Trophoblast cell (in vitro differentiated cells and primary cell): ENCODE measurements at regions not wholly inside any gene's neighbourhood (a gene's known extent, or its start where the extent isn't known, plus 50 kb on each side); places are given as distances from the start of the nearest gene placed in this dataset.

Experiments used
- DNase-seq, 2 donors: peaks; one replicate each; pipeline ENCODE4 v3.0.0-alpha.2; 2016
- H2AFZ ChIP-seq: 2 replicates; pipeline ENCODE4 v1.6.1; 2013; ENCODE audit warnings: low read length, moderate library complexity, mild to moderate bottlenecking; ENCODE audit not compliant: insufficient read depth, poor library complexity
- H2AK5ac ChIP-seq: 2 replicates; pipeline ENCODE4 v1.6.1; 2013; ENCODE audit warnings: mild to moderate bottlenecking, low read length
- H2BK120ac ChIP-seq: 2 replicates; pipeline ENCODE4 v1.6.1; 2013; ENCODE audit warnings: low read length, mild to moderate bottlenecking, moderate library complexity; ENCODE audit not compliant: insufficient read depth, poor library complexity
- H2BK12ac ChIP-seq: 2 replicates; pipeline ENCODE4 v1.6.1; 2013; ENCODE audit warnings: mild to moderate bottlenecking, low read length, moderate library complexity
- H2BK5ac ChIP-seq: 2 replicates; pipeline ENCODE4 v1.6.1; 2013; ENCODE audit warnings: low read length, low read depth, moderate library complexity, mild to moderate bottlenecking; ENCODE audit not compliant: poor library complexity
- H3K14ac ChIP-seq: 2 replicates; pipeline ENCODE4 v1.6.1; 2013; ENCODE audit warnings: mild to moderate bottlenecking, low read length
- H3K18ac ChIP-seq: 2 replicates; pipeline ENCODE4 v1.6.1; 2013; ENCODE audit warnings: mild to moderate bottlenecking, low read length
- H3K23ac ChIP-seq: 2 replicates; pipeline ENCODE4 v1.6.1; 2013; ENCODE audit warnings: low read length
- H3K27ac ChIP-seq: 2 replicates; pipeline ENCODE4 v1.5.1; 2013; ENCODE audit warnings: low read depth, mild to moderate bottlenecking, inconsistent platforms, low read length, moderate library complexity
- H3K27me3 ChIP-seq: 2 replicates; pipeline ENCODE4 v1.6.1; 2013; ENCODE audit warnings: inconsistent platforms, mild to moderate bottlenecking, low read length, moderate library complexity; ENCODE audit not compliant: insufficient read depth
- H3K36me3 ChIP-seq, 2 experiments: 1 replicate in 1 of 2; 2 replicates in 1 of 2; pipeline ENCODE4 v1.6.1; 2013; ENCODE audit warnings: low read length in 2 of 2, mild to moderate bottlenecking in 2 of 2, moderate library complexity in 1 of 2; ENCODE audit not compliant: insufficient read depth in 2 of 2, control insufficient read depth in 1 of 2
- H3K4ac ChIP-seq: 2 replicates; pipeline ENCODE4 v1.6.1; 2013; ENCODE audit warnings: low read depth, mild to moderate bottlenecking, low read length, moderate library complexity
- H3K4me1 ChIP-seq, 2 experiments: 1 replicate in 1 of 2; 2 replicates in 1 of 2; pipeline ENCODE4 v1.6.1; 2013; ENCODE audit warnings: low read length in 2 of 2, mild to moderate bottlenecking in 2 of 2, moderate library complexity in 1 of 2; ENCODE audit not compliant: insufficient read depth in 2 of 2, control insufficient read depth in 1 of 2
- H3K4me2 ChIP-seq: 2 replicates; pipeline ENCODE4 v1.6.1; 2013; ENCODE audit warnings: inconsistent platforms, mild to moderate bottlenecking, low read length, moderate library complexity
- H3K4me3 ChIP-seq: 2 replicates; pipeline ENCODE4 v1.5.1; 2013; ENCODE audit warnings: mild to moderate bottlenecking, low read depth, low read length, inconsistent platforms
- H3K79me1 ChIP-seq: one replicate; pipeline ENCODE4 v1.6.1; 2013; ENCODE audit warnings: low read length
- H3K79me2 ChIP-seq: 2 replicates; pipeline ENCODE4 v1.6.1; 2013; ENCODE audit warnings: low read length, mild to moderate bottlenecking; ENCODE audit not compliant: control insufficient read depth, insufficient read depth, poor library complexity
- H3K9ac ChIP-seq: 2 replicates; pipeline ENCODE4 v1.6.1; 2013; ENCODE audit warnings: mild to moderate bottlenecking, low read length
- H3K9me3 ChIP-seq: 2 replicates; pipeline ENCODE4 v1.6.1; 2013; ENCODE audit warnings: low read depth, mild to moderate bottlenecking, control low read depth, inconsistent platforms, low read length; ENCODE audit not compliant: insufficient read depth
- H4K12ac ChIP-seq: 2 replicates; pipeline ENCODE4 v1.6.1; 2013; ENCODE audit warnings: low read depth, mild to moderate bottlenecking, low read length, moderate library complexity
- H4K8ac ChIP-seq: 2 replicates; pipeline ENCODE4 v1.6.1; 2013; ENCODE audit warnings: low read depth, mild to moderate bottlenecking, low read length, moderate library complexity
- H4K91ac ChIP-seq: one replicate; pipeline ENCODE4 v1.6.1; 2013; ENCODE audit warnings: low read depth, mild to moderate bottlenecking, low read length, moderate library complexity
- WGBS: extraction: QIAGEN DNeasy Blood & Tissue Kit; methylation state at CpG from one replicate; pipeline ENCODE4 v1.1.7; 2013; ENCODE audit warnings: missing lambda C conversion rate; ENCODE audit not compliant: insufficient read length, insufficient coverage; ENCODE audit errors: extremely low coverage; 5-methylcytosine and 5-hydroxymethylcytosine counted together

- H3K36me3 ChIP-seq, result peaks cover 2 to 5% of the 10 kb centered on the region in 2 experiments
- H3K9me3 ChIP-seq, result no peaks in the 10 kb centered on the region
- WGBS, result no CpG with 5 or more reads among the region's 3 CpGs
- peaks cover 2% of the 10 kb centered on the region for H3K79me1 ChIP-seq
- H2AFZ ChIP-seq, result no peak overlapping the region
- H4K12ac ChIP-seq, result no peak overlapping the region
- H3K4me1 ChIP-seq, result no peaks in the 10 kb centered on the region
- no peak overlapping the region for H3K14ac ChIP-seq
- H2BK120ac ChIP-seq, result no peak overlapping the region
- H2BK5ac ChIP-seq, result no peak overlapping the region
- no peak overlapping the region for H3K4me2 ChIP-seq
- no peaks in the 10 kb centered on the region for H3K79me2 ChIP-seq
- no peak overlapping the region for H3K4me3 ChIP-seq
- no peak for DNase-seq
- no peak overlapping the region for H3K4ac ChIP-seq
- H2BK12ac ChIP-seq, result no peak overlapping the region
- no peak overlapping the region for H3K9ac ChIP-seq
- no peaks in the 10 kb centered on the region for H3K27me3 ChIP-seq
- no peak overlapping the region for H4K8ac ChIP-seq
- no peak overlapping the region for H2AK5ac ChIP-seq
- no peak overlapping the region for H3K18ac ChIP-seq
- H3K23ac ChIP-seq, result no peak overlapping the region
- no peak overlapping the region for H4K91ac ChIP-seq
- H3K27ac ChIP-seq, result no peak overlapping the region
These were observed 501.5 kb downstream of the UQCRFS1 start for GRCh38 chr19:28711411-28711810.

- Histone ChIP-seq H3K36me3 (peaks cover 2 to 5% of the 10 kb centered on the region in 2 experiments), H3K23ac (no peak overlapping the region), H3K4me2 (no peak overlapping the region), H4K91ac (no peak overlapping the region), H3K27ac (no peak overlapping the region), H3K4ac (no peak overlapping the region), H3K79me2 (no peaks in the 10 kb centered on the region), H2AFZ (no peak overlapping the region), H3K4me1 (no peaks in the 10 kb centered on the region), H3K9me3 (no peaks in the 10 kb centered on the region), H3K9ac (no peak overlapping the region), H2AK5ac (no peak overlapping the region), H3K27me3 (no peaks in the 10 kb centered on the region), H3K4me3 (no peak overlapping the region), H2BK120ac (no peak overlapping the region), H2BK12ac (no peak overlapping the region), H4K12ac (no peak overlapping the region), H2BK5ac (no peak overlapping the region), H3K14ac (no peak overlapping the region), H4K8ac (no peak overlapping the region), H3K18ac (no peak overlapping the region), H3K79me1 (peaks cover 2% of the 10 kb centered on the region)
- peak in 1 of 2 donors; percentile 83 for DNase-seq
- no CpG with 5 or more reads among the region's 3 CpGs for WGBS
These were observed 502.7 kb downstream of the UQCRFS1 start for GRCh38 chr19:28710278-28710677.

GRCh38 chr19:28706693-28707092 is 506.3 kb downstream of the UQCRFS1 start:
- no peak for DNase-seq
- no peak overlapping the region for H3K4ac ChIP-seq
- H3K79me2 ChIP-seq, result no peaks in the 10 kb centered on the region
- H4K8ac ChIP-seq, result no peak overlapping the region
- H3K27me3 ChIP-seq, result no peaks in the 10 kb centered on the region
- H3K4me1 ChIP-seq, result no peaks in the 10 kb centered on the region
- no peak overlapping the region for H3K9ac ChIP-seq
- H3K23ac ChIP-seq, result no peak overlapping the region
- WGBS, result no CpG with 5 or more reads among the region's 2 CpGs
- H2AK5ac ChIP-seq, result no peak overlapping the region
- H2BK5ac ChIP-seq, result no peak overlapping the region
- H3K36me3 ChIP-seq, result no peaks in the 10 kb centered on the region
- peaks cover 5% of the 10 kb centered on the region for H3K79me1 ChIP-seq
- H3K18ac ChIP-seq, result no peak overlapping the region
- peak overlapping the region; percentile 53 for H4K91ac ChIP-seq
- no peak overlapping the region for H3K27ac ChIP-seq
- H2AFZ ChIP-seq, result no peak overlapping the region
- H3K4me2 ChIP-seq, result no peak overlapping the region
- peak overlapping the region; percentile 21 for H2BK12ac ChIP-seq
- H3K14ac ChIP-seq, result no peak overlapping the region
- H2BK120ac ChIP-seq, result no peak overlapping the region
- H4K12ac ChIP-seq, result no peak overlapping the region
- no peaks in the 10 kb centered on the region for H3K9me3 ChIP-seq
- no peak overlapping the region for H3K4me3 ChIP-seq

- H3K14ac ChIP-seq, result no peak overlapping the region
- H4K91ac ChIP-seq, result no peak overlapping the region
- no peak overlapping the region for H3K4me3 ChIP-seq
- H3K36me3 ChIP-seq, result peaks cover 0 to 2% of the 10 kb centered on the region in 2 experiments
- H3K9me3 ChIP-seq, result no peaks in the 10 kb centered on the region
- no peaks in the 10 kb centered on the region for H3K4me1 ChIP-seq
- no peak overlapping the region for H3K18ac ChIP-seq
- H3K9ac ChIP-seq, result no peak overlapping the region
- H3K79me2 ChIP-seq, result no peaks in the 10 kb centered on the region
- H2AFZ ChIP-seq, result no peak overlapping the region
- no CpG with 5 or more reads among the region's 3 CpGs for WGBS
- H3K23ac ChIP-seq, result no peak overlapping the region
- no peak overlapping the region for H3K4me2 ChIP-seq
- DNase-seq, result peak; percentile 40 to 72
- H3K79me1 ChIP-seq, result peaks cover 5% of the 10 kb centered on the region
- H3K4ac ChIP-seq, result no peak overlapping the region
- no peak overlapping the region for H2BK12ac ChIP-seq
- H4K12ac ChIP-seq, result no peak overlapping the region
- H2BK120ac ChIP-seq, result no peak overlapping the region
- H3K27me3 ChIP-seq, result no peaks in the 10 kb centered on the region
- H4K8ac ChIP-seq, result no peak overlapping the region
- H2AK5ac ChIP-seq, result no peak overlapping the region
- no peak overlapping the region for H2BK5ac ChIP-seq
- H3K27ac ChIP-seq, result peak overlapping the region; percentile 86
These were observed 507.9 kb downstream of the UQCRFS1 start for GRCh38 chr19:28705008-28705407.
